ENCODE measurements at regions not wholly inside any gene's neighbourhood (a gene's known extent, or its start where the extent isn't known, plus 50 kb on each side); places are given as distances from the start of the nearest gene placed in this dataset.

DNA sequence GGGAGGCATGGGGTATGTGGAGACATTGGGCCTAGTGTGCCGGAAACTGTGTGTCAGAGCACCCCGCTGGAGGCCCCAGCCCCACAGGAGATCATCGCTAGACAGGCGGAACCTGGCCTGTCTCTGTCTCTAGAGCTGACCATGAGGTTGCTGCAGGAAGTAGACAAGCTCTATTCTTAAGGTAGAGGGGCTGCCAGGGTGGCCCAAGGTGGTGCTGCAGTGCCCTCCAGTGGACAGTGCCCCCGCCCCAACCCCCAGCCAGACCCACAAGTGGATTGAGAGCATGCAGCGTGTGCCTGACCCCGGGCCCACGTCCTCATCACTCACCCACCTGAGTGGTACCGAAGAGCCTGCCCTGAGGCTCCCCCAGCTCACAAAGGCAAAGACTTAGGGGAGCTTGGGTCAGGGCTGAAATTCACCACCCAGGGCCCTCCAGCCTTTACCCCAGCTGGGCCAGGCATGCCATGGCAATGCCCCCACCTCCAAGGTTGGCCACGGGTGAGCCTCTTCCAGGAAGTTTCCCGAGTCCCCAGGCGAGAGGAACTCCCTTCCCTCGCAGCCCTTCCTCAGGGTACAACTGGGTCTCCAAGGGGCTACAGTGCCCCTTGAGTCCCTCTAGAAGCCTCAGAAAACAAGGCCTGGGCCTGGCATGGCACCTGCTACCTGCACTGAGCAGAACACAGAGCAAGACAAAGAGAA is 155.0 kb downstream of the TTC32 start:
- no peak for DNase-seq

DNA sequence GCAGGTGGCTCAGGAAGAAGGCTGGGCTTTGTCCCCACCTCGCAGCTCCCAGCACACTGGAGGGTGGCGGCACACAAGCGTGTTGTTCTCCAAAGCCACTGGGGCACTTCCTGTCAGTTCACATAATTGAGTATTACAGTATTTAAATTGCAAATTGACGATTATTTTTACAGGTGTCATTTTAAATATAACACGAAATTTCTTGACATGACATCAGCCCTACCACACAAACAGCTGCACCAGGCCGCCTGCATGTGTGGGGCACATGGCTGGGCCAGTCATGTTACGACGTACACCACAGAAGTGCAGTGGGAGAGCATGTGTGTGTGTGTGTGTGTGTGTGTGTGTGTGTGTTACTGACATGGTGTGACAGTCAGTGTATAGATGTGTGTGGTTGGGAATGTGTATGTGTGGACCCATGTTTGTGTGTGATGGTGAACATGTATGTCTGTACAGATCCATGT is 155.6 kb downstream of the TTC32 start:
- no peak for DNase-seq

GRCh38 chr2:19745318-19746136 is 156.3 kb downstream of the TTC32 start:
- no peak for DNase-seq

DNA sequence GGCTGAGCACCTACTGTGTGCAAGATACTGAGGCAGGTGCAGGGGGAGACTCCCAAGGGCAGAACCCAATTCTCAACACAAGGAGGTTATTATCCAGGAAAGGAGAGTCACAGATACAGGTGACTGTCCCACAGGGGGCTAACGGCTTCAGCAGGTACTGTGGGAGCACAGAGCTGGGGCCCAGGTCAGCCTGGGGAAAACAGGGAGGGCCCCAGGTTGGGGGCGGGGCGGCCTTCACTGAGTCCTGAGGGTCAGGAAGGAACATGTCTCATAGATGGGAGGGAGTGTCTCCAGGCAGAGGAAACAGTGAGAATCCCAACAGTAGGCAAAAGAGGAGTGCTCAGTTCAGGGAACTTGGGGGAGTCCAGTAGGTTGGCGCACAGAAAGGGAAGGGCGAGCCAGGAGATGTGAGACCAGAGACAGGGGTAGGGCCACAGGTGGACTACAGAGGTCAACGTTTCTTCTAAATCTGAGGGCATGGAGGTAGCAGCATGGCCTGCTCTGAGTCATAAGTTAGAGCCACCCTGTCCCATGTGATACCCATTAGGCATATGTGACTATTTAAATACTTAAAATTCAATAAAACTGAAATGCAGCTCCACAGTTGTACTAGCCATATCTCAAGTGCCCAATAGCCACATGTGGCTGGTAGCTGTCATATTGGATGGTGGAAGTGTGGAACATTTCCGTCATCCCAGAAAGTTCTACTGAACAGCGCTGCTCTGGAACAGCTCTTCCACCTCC is 157.2 kb downstream of the TTC32 start:
- DNase-seq: no peak

DNA sequence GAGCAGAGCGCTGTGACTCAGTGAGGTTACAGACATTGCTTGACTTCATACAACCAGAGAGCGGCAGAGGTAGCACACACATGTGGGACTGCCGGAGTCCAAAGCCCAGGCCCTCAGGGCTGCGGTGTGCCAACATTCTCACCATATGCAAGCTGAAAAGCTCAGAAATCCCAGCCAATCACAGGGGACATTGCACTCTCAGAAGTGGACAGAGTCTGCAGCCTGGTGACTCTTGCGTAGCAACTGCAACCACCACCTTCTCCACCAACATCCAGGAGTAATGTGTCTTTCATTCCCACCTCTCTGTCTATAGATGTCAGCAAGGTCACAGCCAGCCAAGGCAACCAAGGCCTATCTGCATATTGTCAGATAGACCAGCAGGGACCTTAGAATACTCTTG is 158.1 kb downstream of the TTC32 start:
- DNase-seq: no peak

- DNase-seq: no peak
Observed at GRCh38 chr2:19742872-19743271, 158.9 kb downstream of the TTC32 start.

- no peak for DNase-seq
Observed at GRCh38 chr2:19739256-19739655, 162.5 kb downstream of the TTC32 start.

GRCh38 chr2:19738707-19739106 is 163.1 kb downstream of the TTC32 start:
- no peak for DNase-seq

- DNase-seq: no peak
Observed at GRCh38 chr2:19736191-19736831, 165.5 kb downstream of the TTC32 start.

DNA sequence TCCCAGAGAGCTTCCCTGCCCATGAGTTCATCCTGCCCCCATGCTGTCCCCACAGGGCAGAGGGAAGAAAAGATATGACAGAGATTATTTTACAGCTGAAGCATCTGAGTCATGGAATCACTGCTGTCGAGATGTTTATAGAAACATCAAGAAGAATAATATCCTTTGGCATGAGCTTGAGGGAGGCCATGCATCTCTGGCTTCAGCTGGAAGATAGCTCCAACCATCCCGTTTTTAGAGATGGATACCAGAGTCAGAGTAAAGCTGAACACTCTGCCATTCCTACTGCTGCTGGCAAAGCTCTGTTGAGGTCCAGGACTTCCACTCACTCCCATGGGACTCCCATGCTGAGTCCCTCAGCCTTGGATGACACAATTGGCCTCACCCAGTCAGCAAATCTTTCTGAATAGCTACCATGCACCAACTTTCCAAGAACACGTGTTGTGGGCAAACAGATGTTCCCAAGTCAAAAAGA is 167.8 kb downstream of the TTC32 start:
- no peak for DNase-seq

DNA sequence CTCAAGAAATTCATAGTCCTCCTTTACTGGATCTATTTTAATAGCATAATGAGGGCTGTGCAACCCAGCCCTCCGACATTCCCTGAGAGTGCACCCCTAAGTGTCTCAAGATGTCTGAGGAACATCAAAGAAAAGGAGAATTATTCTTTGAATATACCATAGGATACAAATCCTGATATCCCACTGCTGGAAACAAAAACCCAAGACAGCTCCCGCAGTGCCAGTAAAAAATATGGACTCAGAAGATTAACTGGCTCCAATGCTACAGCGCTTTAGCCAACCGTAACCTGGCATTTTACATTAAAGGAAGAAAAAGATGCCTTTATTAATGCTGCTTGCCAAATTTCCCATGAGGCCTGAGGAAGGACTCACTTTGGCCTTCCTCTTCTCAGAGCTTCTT is 168.4 kb downstream of the TTC32 start:
- DNase-seq: no peak

GRCh38 chr2:19732255-19732654 is 169.5 kb downstream of the TTC32 start:
- DNase-seq: no peak

- no peak for DNase-seq
Observed at GRCh38 chr2:19731515-19731914, 170.3 kb downstream of the TTC32 start.

GRCh38 chr2:19731037-19731436 is 170.7 kb downstream of the TTC32 start:
- DNase-seq: no peak

- no peak for DNase-seq
Observed at GRCh38 chr2:19728125-19728524, 173.7 kb downstream of the TTC32 start.

DNA sequence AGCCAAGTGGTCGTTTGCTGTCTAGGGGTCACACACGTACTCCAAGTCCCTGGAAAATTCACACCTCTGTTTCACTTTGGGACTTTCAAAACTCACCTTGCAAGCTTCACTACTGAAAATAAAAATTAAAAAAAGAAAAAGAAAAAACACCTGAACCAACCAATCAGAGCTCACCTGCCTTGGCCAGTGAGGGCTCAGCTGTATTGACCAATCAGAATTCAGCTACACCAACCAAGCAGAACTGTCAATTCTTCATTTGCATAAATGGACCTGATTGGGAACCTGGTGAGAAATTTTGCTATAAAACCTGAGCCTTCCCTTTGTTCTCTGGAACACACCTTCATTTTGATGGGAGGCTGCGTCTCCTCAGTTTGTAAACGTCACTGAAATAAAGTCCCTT is 176.4 kb downstream of the TTC32 start:
- no peak for DNase-seq

DNA sequence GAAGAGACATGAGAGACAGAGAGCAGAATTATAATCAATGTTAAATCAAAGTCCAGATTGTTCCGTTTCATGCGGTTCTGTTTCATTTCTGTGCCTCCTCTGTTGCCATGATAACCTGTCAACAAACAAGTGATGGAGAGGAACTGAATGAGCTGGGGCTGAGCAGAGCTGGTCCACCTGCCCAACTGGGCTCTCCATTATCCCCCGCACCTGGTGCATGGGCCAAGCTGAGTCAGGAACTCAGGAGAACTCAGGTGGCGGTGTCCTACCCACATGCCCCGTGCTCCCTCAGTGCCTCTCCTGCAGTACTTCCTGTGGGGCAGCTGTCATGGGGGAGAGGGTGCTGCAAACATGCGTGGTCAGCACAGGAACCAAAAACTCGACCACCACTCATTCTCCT is 178.8 kb downstream of the TTC32 start:
- DNase-seq: no peak

GRCh38 chr2:19722531-19722971 is 179.2 kb downstream of the TTC32 start:
- peak; percentile 68 for DNase-seq

GRCh38 chr2:19720306-19720705 is 181.5 kb downstream of the TTC32 start:
- DNase-seq: no peak

DNA sequence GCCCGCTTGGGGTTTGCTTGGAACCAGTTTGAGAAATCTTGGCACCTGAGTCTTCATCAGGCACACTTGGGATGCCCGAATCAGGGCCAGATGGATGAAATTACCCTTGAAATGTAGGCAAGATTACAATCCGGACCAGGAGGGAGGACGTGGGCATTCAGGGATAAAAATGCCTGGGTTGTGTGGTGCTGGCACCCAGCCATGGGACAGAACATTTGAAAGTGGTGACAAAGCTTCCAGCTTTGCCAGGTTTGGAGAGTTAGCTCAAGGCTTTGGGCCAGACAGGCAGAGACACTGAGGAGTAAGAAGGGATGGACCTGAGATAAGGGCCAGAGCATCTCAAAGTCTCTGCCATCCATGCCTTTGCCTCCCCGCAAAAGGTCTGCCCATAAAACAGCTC is 182.2 kb downstream of the TTC32 start:
- DNase-seq: no peak

- DNase-seq: no peak
Observed at GRCh38 chr2:19717446-19717845, 184.3 kb downstream of the TTC32 start.

DNA sequence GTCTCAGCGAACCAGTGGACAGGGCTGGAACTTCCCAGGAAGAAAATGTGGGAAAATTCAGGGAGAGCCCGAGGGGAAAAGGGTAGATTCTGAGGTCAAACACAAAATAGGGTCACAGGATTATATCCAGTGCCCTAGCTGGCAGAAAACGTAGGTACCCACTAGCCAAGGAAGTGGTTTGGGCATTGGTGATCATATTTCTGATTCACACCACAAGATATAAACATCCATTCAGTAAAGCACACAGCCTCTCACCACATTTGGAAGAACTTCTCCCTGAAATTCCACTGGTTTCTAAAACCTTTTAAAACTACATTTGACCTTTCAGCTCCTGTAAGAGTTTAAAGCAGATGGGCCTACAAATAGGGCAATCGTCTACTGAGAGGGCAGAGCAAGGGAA is 186.9 kb downstream of the TTC32 start:
- no peak for DNase-seq

DNA sequence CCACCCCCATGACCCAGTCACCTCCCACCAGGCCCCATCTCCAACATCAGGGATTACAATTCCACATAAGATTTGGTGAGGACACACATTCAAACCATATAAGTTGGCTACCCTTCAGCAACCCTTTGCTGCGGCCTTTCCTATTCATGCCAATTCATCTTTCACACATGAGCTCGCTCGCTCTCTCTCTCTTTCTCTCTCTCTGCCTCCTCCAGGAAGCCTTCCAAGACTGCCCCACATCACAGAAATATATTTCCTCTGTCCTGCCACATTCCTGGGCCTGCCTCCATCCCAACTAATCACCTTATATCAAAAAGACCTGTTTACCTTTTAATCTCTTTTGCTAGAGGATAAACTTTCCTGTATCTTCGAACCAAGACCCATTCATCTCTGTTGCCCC is 188.9 kb downstream of the TTC32 start:
- no peak for DNase-seq
